ENCODE measurements at regions not wholly inside any gene's neighbourhood (a gene's known extent, or its start where the extent isn't known, plus 50 kb on each side); places are given as distances from the start of the nearest gene placed in this dataset.
A peak's percentile ranks its signal among the peaks of the same experiment; 100 is the strongest.
"Not testable (repeated sequence)": the region's sequence is repeated elsewhere in the genome, so short reads cannot be mapped to it uniquely, and the experiment has no call there.

DNA sequence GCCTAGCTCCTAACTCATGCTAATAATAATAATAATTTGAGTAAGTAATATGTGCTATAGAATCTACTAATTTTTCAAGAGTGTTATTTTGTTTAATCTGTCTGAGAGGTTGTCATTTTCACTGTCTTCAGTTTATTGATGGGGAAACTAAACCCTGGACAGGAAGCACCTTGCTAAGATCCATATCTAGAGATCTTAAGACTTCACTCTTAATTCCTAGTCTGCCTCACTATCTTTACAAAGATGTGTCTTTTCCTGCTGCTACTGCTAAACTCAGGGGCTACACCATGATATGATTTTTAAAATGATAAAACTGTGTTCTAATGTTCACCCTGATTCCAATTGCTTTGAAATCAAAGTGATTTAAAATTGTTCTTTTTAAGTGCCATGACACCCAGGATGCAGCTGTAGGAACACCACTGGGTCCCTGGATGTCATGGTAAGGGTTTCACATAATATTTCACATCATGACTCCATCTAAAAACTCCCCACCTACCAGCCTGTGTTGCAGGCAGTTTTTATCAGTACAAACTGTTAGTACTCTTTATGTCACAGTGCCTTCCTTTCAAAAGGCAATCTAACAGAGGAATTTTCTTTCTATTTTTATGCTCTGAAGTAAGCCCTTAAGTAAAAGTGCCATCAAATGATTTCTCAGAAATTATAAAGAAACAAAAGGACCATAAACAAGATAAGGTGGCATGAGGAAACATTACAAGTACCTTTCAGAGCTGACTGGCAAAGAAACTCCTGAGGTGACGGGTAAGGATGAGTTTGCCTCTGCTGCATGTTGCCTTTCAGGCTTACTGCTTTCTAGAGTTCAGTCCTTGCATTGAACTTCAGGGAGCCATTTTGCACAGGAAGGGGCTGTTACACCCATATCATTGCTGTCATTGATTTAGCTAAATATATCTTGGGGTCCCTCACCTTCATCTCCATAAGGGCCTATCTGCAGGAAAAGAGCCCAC lies 160.1 kb upstream of the SATB1 start:
- FAIRE-seq = no peak
- no peak for DNase-seq (ENCODE audit: extremely low spot score, insufficient read length, low read depth)

DNA sequence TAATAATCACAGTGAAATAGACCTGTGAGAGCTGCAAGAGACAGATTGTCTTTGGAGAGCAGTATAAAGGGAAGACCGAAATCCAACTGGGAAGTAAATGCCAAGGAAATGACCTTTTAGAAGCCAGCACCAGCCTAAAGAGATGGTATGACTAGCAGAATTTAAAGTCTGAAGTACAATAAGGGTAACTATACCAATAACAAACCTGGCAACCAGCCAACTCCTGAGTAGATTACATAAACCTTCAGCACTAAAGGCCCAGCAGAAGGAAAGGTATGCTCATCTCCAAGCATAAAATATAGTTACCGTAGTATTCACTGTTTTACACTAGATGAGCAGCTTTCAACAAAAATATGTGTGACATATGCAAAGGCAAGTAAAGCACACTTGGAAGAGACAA lies 155.1 kb upstream of the SATB1 start:
- FAIRE-seq = no peak
- no peak for DNase-seq (ENCODE audit: extremely low spot score, insufficient read length, low read depth)

DNA sequence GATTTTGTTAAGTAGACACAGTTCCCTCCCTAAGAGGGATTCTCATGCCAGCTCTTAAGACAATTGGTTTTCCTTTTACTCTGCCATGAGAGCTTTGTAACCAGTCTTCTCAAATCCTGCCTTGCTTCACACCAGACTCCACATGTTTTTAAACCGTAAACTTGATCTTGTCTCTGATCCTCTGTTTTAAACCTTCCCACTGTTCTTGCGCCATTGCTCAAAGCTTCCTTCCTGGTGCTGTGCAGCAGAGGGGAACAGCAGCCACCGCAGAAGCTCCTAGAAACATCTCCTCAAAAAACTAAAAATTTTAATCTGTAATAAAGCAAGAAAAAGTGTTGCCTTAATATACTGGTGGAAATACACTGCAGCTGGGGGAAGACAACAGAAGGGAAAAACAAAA lies 154.5 kb upstream of the SATB1 start:
- FAIRE-seq = no peak
- no peak for DNase-seq (ENCODE audit: extremely low spot score, insufficient read length, low read depth)

DNA sequence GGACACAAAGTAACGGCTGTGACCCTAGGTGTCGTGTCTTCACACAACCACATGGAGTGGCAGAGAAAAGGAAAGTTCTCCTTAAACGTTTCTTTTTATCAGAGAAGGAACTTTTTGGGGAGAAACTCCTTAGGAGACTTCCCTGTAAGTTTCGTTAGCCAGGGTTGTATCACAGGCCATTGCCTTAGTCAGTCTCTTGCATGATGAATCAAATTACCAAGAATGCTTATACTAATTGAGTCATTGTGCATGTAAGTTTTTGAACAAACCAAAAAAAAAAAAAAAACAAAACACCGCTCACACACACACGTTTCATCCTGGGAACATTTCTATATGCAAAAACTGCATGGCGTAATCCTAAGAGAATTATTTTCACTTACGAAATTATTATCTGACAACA lies 150.4 kb upstream of the SATB1 start:
- DNase-seq (ENCODE audit: extremely low spot score, insufficient read length, low read depth) (no peak), FAIRE-seq (no peak)

DNA sequence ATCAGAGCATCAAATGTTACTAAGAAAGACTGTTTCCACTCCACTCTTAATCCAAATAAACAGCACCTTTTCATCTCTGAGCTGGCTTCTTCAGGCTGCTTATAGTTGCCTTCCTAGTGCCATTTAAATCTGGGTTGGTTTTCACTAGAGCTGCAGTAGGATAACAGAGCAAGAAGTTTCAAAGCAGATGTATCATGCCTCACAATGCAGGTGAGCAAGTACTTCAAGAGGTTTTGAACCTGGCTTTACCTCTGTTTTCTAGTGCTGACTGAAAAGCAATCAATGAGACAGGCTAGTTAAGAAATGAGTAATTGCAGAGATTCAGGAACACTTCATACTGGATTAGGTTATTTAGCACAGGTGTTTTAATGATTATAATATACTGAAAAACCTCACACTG lies 147.7 kb upstream of the SATB1 start:
- DNase-seq (ENCODE audit: extremely low spot score, insufficient read length, low read depth) (no peak), FAIRE-seq (no peak)

DNA sequence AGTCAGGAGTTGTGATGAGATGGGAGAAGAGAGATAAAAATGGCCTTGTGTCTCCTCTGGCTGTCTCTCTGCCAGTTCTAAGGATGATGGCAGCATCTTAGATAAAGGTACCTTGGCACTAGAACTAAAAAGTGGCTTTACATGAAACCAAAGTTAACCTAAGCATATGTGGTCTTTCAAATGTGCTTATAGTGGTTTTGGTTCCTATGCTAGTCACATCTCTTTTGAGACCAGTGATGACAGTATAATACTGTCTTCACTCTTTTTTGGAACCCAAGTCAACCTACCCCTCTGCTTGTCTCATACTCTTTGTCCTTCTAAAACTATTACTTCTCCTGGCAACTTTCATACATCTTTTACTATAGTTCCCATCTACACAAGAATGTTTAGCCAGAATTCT lies 142.2 kb upstream of the SATB1 start:
- no peak for DNase-seq (ENCODE audit: extremely low spot score, insufficient read length, low read depth)
- FAIRE-seq = no peak

DNA sequence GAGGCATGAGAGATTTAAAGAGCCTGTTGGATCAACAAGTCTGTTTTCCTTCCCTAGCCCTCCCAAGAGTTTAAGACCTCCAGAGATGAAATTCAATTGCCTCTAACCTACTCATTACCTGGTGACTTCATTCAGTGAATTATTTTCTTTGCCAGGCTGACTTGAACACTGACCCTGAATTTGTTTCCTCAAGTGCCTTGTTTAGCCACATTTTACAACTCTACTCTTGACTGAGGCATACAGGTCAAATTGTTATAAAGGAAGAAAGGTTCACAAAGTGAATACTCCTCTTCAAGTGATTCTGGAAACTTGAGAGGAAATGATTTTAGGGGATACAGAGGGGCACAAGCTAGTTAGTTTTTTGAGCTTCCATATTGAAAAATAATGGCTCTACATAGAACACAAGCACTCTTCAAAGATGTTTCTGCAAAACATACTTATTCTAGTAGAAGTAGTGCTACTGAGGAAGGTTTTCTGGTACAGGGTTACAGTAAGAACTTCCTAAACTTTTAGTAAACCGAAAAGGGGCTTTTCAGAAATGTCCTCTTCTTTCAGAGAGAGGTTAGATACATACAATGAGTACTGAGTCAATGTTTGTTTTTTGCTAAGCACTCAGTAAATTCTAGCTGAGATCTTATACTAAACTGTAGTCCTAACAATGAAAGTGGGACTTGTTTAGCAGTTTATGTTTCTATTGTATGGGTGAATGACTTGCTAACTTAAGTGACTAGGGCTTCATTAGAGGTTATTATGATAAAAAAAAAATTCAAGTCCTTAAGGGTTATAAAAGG lies 137.4 kb upstream of the SATB1 start:
- DNase-seq (ENCODE audit: extremely low spot score, insufficient read length, low read depth) = no peak
- FAIRE-seq = no peak

DNA sequence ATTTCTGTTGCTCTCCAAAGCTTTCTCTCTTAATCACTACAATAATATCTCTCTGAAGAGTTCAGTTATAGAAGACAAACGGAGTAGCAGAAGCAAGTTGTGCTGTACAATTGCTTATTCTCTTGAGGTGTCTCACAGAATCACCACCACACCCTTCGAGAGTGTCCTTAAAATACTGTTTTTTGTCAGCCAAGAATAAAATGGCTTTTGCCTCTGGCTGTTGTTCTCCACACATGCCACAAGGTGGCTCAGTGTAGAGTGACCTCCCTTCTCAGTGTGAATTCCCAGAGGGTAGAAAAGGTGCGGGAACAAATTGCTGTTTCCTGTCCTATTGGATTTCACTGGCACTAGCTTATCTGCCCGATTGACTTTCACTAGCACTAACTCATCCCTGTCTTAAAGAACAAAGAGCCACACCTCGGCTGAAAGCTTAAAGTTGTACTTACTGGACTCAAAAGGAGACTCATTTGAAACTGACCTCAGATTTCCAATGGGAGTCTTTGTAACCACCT lies 134.2 kb upstream of the SATB1 start:
- FAIRE-seq = peak; percentile 84
- no peak for DNase-seq (ENCODE audit: extremely low spot score, insufficient read length, low read depth)

DNA sequence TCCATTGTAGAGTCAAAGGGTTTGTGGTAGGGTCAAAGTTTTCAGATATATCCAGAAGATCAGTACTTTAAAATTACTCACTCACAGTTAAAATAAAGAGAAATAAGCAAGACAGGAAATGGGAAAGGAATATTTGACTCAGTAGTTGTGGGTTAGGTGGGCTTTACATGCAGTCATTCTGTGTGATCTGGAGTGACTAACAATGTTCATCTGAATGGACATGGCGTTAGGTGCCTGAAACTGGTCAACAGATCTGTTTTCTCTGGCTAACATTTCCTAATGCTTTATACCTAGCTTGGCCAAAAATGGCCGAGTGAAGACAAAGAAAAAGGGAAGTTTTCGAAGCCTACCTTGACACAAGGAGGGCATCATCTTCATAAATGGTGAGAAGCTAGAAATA lies 133.4 kb upstream of the SATB1 start:
- no peak for DNase-seq (ENCODE audit: extremely low spot score, insufficient read length, low read depth)
- FAIRE-seq = no peak

DNA sequence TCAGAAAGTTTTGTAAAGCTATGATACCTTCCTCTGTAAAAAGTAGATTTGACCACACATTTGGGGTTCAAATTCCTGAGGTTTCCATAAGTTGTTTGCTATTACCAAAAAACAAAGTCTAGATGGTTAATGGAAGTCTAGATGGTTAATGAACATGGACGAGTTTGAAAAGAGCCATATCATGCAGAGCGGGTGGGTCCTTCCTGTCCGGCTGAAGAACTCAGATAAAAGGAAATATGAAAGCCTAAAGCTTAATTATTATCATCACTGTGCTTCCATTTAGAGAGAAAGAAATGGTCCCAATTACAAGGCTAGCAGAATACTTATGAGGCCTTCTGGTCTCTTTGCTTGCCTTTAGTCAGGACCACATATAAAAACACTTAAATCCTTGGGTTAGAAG lies 132.1 kb upstream of the SATB1 start:
- FAIRE-seq (no peak), DNase-seq (ENCODE audit: extremely low spot score, insufficient read length, low read depth) (no peak)

DNA sequence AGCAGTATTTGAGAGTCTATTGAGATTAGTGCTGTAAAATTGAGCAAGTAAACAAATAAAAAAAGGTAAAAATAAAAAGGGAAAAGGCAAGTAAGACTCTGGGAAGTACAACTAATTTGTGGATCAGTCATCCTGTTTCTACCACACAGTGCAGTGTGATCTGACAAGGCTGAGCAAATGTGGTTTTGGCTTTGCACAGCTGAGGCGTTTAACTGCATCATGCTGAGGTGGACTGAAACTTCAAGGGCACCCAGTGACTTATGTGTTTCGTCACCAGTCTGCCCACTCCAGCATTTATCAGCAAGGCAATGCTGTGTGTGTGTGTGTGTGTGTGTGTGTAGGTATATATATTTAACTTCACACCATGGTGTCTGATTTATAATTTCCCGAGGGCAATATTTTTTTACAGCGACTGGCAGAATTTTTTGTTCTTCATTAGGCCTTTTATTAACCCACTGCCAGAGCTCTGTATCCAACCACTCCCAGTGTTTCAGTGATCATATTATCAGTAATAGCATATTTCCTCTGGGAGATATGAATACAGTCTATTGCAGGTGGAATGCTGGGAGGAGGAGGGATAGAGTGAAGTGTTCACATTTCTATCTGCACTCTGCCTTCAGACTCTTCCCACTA lies 131.5 kb upstream of the SATB1 start:
- DNase-seq (ENCODE audit: extremely low spot score, insufficient read length, low read depth) = no peak
- no peak for FAIRE-seq

DNA sequence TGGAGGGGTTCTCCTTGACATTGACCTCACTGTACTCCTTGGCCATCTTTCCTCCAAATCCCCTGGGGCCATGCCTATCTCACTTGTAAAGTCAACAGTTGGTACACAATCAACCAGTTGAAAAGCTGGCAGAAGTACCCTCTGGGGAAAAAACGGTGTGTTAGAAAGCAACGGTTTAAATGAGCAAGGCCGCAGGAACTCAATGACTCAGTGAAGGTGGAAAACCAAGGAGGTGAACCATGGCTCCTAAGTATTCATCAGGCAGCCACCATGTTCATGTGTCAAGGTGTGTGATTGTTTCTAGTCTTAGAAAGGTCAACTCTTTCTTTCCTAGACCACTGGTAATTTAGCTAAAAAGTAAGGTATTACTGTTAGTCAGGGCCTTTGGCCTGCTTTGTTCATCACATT lies 130.9 kb upstream of the SATB1 start:
- DNase-seq (ENCODE audit: extremely low spot score, insufficient read length, low read depth) = no peak
- FAIRE-seq = no peak

DNA sequence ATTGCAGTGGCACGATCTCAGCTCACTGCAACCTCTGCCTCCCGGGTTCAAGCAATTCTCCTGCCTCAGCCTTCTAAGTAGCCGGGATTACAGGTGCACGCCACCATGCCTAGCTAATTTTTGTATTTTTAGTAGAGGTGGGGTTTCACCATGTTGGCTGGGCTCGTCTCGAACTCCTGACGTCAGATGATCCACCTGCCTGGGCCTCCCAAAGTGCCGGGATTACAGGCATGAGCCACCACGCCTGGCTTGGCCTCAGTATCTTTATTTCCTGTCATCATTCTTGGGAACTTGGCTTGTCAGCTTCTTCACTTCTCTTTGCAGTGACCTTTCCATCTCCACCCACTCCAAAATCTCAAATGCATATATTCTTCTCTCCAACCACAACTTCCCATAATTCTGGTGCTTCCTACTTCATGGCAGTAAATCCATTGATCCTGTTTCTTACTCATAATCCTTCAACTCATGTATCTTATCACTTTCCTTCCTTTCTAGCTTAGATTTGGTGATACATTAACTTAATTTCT lies 127.5 kb upstream of the SATB1 start:
- DNase-seq (ENCODE audit: extremely low spot score, insufficient read length, low read depth); FAIRE-seq: not testable (repeated sequence)

DNA sequence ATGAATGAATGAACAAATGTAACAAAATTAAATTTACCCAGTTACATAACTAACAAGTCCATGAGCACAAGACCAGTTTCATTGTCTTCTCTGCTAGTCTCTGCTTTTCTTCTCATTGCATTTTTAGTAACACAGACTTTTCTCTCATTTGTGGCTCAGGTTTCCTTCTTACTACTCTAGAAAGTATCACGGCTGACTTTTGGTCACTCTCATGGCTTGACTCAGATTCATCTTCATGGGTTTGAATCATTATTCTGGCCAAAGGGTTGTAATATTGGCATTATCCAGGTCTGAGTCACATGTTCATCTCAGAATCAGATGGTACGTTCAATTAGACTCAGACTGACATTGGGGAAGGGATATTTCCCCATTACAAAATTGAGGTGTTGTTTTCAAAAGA lies 121.5 kb upstream of the SATB1 start:
- no peak for FAIRE-seq
- DNase-seq (ENCODE audit: extremely low spot score, insufficient read length, low read depth) = no peak

DNA sequence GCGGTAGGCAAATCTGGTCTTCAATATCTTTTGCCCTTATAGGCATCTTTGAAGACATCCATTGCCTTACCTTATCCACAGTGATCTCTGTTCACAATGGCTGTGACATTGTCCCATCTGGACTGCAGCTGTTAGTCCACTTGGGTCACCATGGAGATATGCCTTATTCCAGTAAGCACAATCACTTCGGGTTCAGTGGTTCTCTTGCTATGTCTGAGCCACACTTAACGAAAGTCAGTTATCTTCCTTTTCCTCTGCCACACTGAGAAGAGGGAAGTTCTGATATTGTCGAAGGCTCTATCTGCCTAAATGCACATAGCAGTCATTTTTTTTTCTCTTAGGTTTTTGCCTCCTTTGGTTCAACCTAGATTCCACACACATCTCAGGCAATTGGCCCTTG lies 119.0 kb upstream of the SATB1 start:
- FAIRE-seq (no peak), DNase-seq (ENCODE audit: extremely low spot score, insufficient read length, low read depth) (no peak)

DNA sequence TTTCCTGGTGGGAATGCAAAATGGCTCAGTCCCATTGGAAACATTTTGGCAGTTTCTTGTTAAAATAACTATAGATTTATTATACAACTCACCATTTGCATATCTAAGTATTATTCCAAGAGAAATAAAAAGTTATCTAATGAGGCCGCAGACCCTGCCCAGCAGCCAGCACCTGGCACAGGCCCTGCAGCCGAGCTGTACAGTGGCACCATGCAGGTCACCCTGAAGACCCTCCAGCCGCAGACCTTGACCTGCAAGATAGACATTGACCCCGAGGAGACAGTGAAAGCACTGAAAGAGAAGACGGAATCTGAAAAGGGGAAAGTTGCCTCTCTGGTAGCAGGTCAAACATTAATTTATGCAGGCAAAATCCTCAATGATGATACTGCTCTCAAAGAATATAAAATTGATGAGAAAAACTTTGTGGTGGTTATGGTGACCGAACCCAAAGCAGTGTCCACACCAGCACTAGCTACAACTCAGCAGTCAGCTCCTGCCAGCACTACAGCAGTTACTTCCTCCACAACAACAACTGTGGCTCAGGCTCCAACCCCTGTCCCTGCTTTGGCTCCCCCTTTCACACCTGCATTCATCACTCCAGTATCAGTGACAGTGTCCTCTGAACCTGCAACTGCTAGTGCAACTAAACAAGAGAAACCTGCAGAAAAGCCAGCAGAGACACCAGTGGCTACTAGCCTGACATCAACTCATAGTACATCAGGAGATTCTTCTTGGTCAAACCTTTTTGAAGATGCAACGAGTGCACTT lies 113.5 kb upstream of the SATB1 start:
- no peak for DNase-seq (ENCODE audit: extremely low spot score, insufficient read length, low read depth)
- FAIRE-seq = no peak

DNA sequence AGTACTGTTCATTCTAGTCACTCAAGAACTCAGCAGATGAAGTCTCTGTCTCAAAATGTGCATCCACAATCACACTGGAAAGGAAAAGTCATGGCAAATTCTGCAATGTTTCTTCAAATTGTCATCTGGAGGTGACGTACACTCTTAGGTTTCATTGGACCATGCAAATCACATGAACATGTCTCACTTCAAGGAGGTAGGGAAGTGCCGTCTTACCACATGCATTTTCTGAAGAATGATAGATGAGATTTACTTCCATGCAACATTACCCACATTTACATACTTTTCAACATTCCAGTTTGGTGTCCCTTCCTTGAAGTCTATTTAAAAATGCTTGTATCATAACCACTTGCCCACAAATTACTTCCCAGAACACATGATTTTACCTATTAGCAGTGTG lies 107.9 kb upstream of the SATB1 start:
- FAIRE-seq (no peak), DNase-seq (ENCODE audit: extremely low spot score, insufficient read length, low read depth) (no peak)

DNA sequence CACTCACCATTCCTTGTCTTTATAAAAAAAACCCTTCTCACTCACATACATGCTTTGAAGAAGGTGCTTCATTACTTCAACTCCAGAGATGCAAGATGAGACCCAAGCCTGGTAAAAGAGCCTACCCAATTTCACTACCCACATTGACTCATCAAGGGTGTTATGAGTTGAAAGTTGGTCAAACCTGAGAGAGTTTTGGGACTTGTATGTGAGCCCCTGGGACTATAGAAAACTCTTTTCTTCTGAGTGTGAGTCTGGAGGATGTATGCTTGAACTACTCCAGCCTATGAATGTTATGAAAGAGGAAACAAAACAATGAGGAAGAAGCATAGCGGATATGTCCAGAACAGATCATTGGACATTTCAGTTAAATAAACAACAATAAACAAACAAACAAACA lies 106.5 kb upstream of the SATB1 start:
- DNase-seq (ENCODE audit: extremely low spot score, insufficient read length, low read depth) (peak; percentile 0), FAIRE-seq (no peak)

DNA sequence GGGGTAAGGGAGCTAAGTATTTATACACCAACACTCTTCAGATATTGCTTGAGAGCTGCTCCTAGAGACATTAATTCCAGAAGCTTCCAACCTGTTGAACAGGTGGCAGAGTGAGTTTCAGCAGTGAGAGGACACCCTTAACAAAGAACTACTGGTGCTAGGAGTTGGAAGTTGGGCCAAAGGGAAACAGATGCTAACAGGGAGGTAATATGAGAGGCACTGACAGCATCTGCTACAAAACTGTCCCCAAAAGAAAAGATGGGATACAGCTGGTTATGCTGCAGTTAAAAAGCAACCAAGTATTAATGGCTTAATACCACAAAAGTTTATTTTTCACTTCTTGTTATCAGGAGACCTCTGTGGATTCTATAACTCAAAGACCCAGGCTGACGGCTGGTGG lies 104.5 kb upstream of the SATB1 start:
- DNase-seq (ENCODE audit: extremely low spot score, insufficient read length, low read depth) (no peak), FAIRE-seq (no peak)

DNA sequence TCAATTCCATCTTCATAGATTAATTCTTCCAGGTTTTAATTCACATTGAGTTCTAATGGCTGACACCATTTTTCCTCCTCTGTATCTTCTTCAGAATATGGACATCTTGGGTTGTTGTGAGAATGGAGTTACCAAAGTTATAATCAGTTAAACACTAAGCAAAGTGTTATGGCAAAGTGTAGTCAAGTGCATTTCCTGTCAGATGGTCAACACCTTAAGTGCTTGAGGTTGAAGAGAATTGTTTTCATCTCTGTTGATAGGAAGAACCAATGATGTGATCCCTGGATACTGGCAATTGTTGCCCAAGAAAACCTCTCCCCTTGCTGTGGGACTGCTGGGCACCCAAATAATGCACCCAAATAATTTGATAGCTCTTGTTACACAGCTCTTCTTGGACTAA lies 102.6 kb upstream of the SATB1 start:
- DNase-seq (ENCODE audit: extremely low spot score, insufficient read length, low read depth) (no peak), FAIRE-seq (no peak)

Measured in GM18507 (cell line).